H1 (cell line): ENCODE measurements at regions not wholly inside any gene's neighbourhood (a gene's known extent, or its start where the extent isn't known, plus 50 kb on each side); places are given as distances from the start of the nearest gene placed in this dataset.

ENCODE experiments used
- CTCF ChIA-PET: fragments of 300-600 bp; sonication (Branson Sonifier 250); formaldehyde crosslinking; loops from one replicate; lab custom pipeline; 2021; ENCODE audit not compliant: partially characterized antibody; lab: Charles Lee
- POLR2A ChIA-PET: fragments of 300-600 bp; sonication (Branson Sonifier 250); formaldehyde crosslinking; loops from one replicate; lab custom pipeline; 2021; ENCODE audit warnings: inconsistent platforms; ENCODE audit not compliant: partially characterized antibody; lab: Charles Lee
- DNase-seq, 2 experiments: peaks; one replicate each; pipeline versions ENCODE4 v3.0.0 to v3.0.0-alpha.2; 2010 to 2022; ENCODE audit warnings: low spot score in 2 of 2, low read depth in 1 of 2, mixed read lengths in 1 of 2
- FAIRE-seq: peaks from 2 replicates; lab custom pipeline; 2011; peaks lifted over from hg19 to GRCh38; lab: Jason Lieb, UNC
- H2AFZ ChIP-seq: 2 replicates; pipeline ENCODE4 v1.8.1; 2012; ENCODE audit warnings: low read length, inconsistent platforms
- H2AK5ac ChIP-seq: 2 replicates; pipeline ENCODE4 v1.6.1; 2013; ENCODE audit warnings: low read depth, low read length
- H2BK120ac ChIP-seq: replicated peaks from 2 replicates; pipeline ENCODE3; 2013; ENCODE audit warnings: low read depth, low read length, inconsistent platforms
- H2BK12ac ChIP-seq: 2 replicates; pipeline ENCODE4 v1.6.1; 2013; ENCODE audit warnings: low read depth, low read length
- H2BK15ac ChIP-seq: 2 replicates; pipeline ENCODE4 v1.6.1; 2013; ENCODE audit warnings: low read length
- H2BK20ac ChIP-seq: 2 replicates; pipeline ENCODE4 v1.6.1; 2013; ENCODE audit warnings: low read length
- H2BK5ac ChIP-seq: 2 replicates; pipeline ENCODE4 v1.6.1; 2013; ENCODE audit warnings: low read depth, low read length
- H3K14ac ChIP-seq: 2 replicates; pipeline ENCODE4 v1.6.1; 2013; ENCODE audit warnings: inconsistent platforms; ENCODE audit not compliant: insufficient read length
- H3K18ac ChIP-seq: 2 replicates; pipeline ENCODE4 v1.6.1; 2013; ENCODE audit warnings: low read length; ENCODE audit errors: extremely low read depth
- H3K23ac ChIP-seq: 2 replicates; pipeline ENCODE4 v1.6.1; 2013; ENCODE audit warnings: inconsistent platforms; ENCODE audit not compliant: insufficient read length
- H3K23me2 ChIP-seq: 2 replicates; pipeline ENCODE4 v1.6.1; 2013; ENCODE audit warnings: low read depth, low read length
- H3K27ac ChIP-seq: 2 replicates; pipeline ENCODE4 v1.6.1; 2011; ENCODE audit warnings: low read depth, low read length, inconsistent platforms
- H3K27me3 ChIP-seq, 4 experiments: replicated peaks in 1 of 4; 1 replicate in 1 of 4; 2 replicates in 3 of 4; pipeline versions ENCODE4 v1.6.1 to v1.8.1; 2011 to 2013; ENCODE audit warnings: low read length in 3 of 4, mild to moderate bottlenecking in 3 of 4, inconsistent platforms in 2 of 4, mixed read lengths in 2 of 4, moderate library complexity in 1 of 4; ENCODE audit not compliant: control insufficient read depth in 3 of 4, insufficient read depth in 3 of 4; ENCODE audit errors: extremely low read depth in 1 of 4
- H3K36me3 ChIP-seq, 4 experiments: 2 replicates each; pipeline versions ENCODE4 v1.6.1 to v1.8.1; 2011 to 2013; ENCODE audit warnings: mild to moderate bottlenecking in 4 of 4, low read length in 3 of 4, moderate library complexity in 2 of 4, control low read depth in 1 of 4, inconsistent platforms in 1 of 4; ENCODE audit not compliant: insufficient read depth in 4 of 4, control insufficient read depth in 2 of 4
- H3K4ac ChIP-seq: replicated peaks from 2 replicates; pipeline ENCODE3; 2013; ENCODE audit warnings: low read length, low read depth, mixed read lengths, inconsistent platforms; ENCODE audit not compliant: insufficient read length
- H3K4me1 ChIP-seq, 4 experiments: replicated peaks in 1 of 4; 1 replicate in 1 of 4; 2 replicates in 3 of 4; pipeline versions ENCODE4 v1.6.1 to v1.8.1; 2011 to 2013; ENCODE audit warnings: low read length in 3 of 4, inconsistent platforms in 2 of 4, mixed read lengths in 1 of 4; ENCODE audit not compliant: insufficient read depth in 4 of 4, control insufficient read depth in 3 of 4
- H3K4me2 ChIP-seq, 2 experiments: 2 replicates each; pipeline versions ENCODE4 v1.6.1 to v1.8.1; 2011 to 2013; ENCODE audit warnings: low read depth in 2 of 2, low read length in 2 of 2, control low read depth in 1 of 2, inconsistent platforms in 1 of 2, mild to moderate bottlenecking in 1 of 2; ENCODE audit not compliant: insufficient read depth in 1 of 2
- H3K4me3 ChIP-seq, 4 experiments: fragments of 200-600, 300-600 bp in 1 of 4; sonication (generic), shearing (Covaris generic), sonication (Bioruptor Twin) in 1 of 4; 2 replicates each; pipeline versions ENCODE4 v1.5.1 to v1.8.1; 2011 to 2016; ENCODE audit warnings: low read length in 4 of 4, low read depth in 3 of 4, control low read depth in 2 of 4, inconsistent platforms in 2 of 4, mild to moderate bottlenecking in 2 of 4, mixed read lengths in 1 of 4, moderate library complexity in 1 of 4; ENCODE audit not compliant: insufficient read depth in 2 of 4; ENCODE audit errors: extremely low read depth in 1 of 4
- H3K56ac ChIP-seq: replicated peaks from 2 replicates; pipeline ENCODE3; 2013; ENCODE audit warnings: low read depth, mild to moderate bottlenecking, mixed read lengths, low read length, inconsistent platforms; ENCODE audit not compliant: insufficient read length
- H3K79me1 ChIP-seq: 2 replicates; pipeline ENCODE4 v1.6.1; 2013; ENCODE audit warnings: low read depth, low read length, control low read depth
- H3K79me2 ChIP-seq, 2 experiments: 2 replicates each; pipeline versions ENCODE4 v1.6.1 to v1.8.1; 2012 to 2013; ENCODE audit warnings: low read length in 2 of 2, mild to moderate bottlenecking in 2 of 2, inconsistent platforms in 1 of 2; ENCODE audit not compliant: insufficient read depth in 2 of 2, control insufficient read depth in 1 of 2
- H3K9ac ChIP-seq, 4 experiments: replicated peaks in 1 of 4; 1 replicate in 1 of 4; 2 replicates in 3 of 4; pipeline versions ENCODE4 v1.6.1 to v1.8.1; 2011 to 2013; ENCODE audit warnings: low read depth in 3 of 4, low read length in 3 of 4, control low read depth in 2 of 4, mild to moderate bottlenecking in 2 of 4, moderate library complexity in 2 of 4, inconsistent platforms in 1 of 4; ENCODE audit errors: extremely low read depth in 1 of 4
- H3K9me3 ChIP-seq, 2 experiments: 2 replicates each; pipeline versions ENCODE4 v1.6.1 to v1.8.1; 2012 to 2013; ENCODE audit warnings: mild to moderate bottlenecking in 2 of 2, moderate library complexity in 2 of 2, control low read depth in 1 of 2, inconsistent platforms in 1 of 2, low read depth in 1 of 2, low read length in 1 of 2, mixed read lengths in 1 of 2; ENCODE audit not compliant: insufficient read depth in 2 of 2
- H4K20me1 ChIP-seq, 2 experiments: replicated peaks in 1 of 2; 2 replicates each; pipeline versions ENCODE3 to v1.8.1; 2011 to 2013; ENCODE audit warnings: inconsistent platforms in 2 of 2, low read length in 2 of 2, mild to moderate bottlenecking in 1 of 2; ENCODE audit not compliant: insufficient read depth in 2 of 2, control insufficient read depth in 1 of 2
- H4K5ac ChIP-seq: 2 replicates; pipeline ENCODE4 v1.6.1; 2013; ENCODE audit warnings: low read length, low read depth, mixed read lengths, inconsistent platforms; ENCODE audit not compliant: insufficient read length
- H4K8ac ChIP-seq: 2 replicates; pipeline ENCODE4 v1.8.0; 2013; ENCODE audit warnings: mild to moderate bottlenecking, moderate library complexity, low read length, inconsistent platforms; ENCODE audit not compliant: insufficient read depth; ENCODE audit errors: extremely low read depth
- H4K91ac ChIP-seq: replicated peaks from 2 replicates; pipeline ENCODE3; 2013; ENCODE audit warnings: low read length, mixed read lengths, inconsistent platforms; ENCODE audit not compliant: insufficient read length
- CTCF ChIP-seq, 3 experiments: IDR thresholded peaks; 1 replicate in 2 of 3; 2 replicates in 1 of 3; pipeline versions ENCODE4 v1.5.1 to v1.6.1; 2011; ENCODE audit warnings: low read length in 3 of 3, mild to moderate bottlenecking in 3 of 3, inconsistent platforms in 2 of 3, low read depth in 1 of 3, moderate library complexity in 1 of 3; ENCODE audit not compliant: insufficient read depth in 1 of 3; ENCODE audit errors: control extremely low read depth in 1 of 3
- GABPA ChIP-seq: IDR thresholded peaks from 2 replicates; pipeline ENCODE4 v1.6.1; 2011; ENCODE audit warnings: mild to moderate bottlenecking, low read length, moderate library complexity, borderline replicate concordance; ENCODE audit not compliant: insufficient read depth
- RAD21 ChIP-seq, 2 experiments: IDR thresholded peaks in 1 of 2; conservative IDR thresholded peaks in 1 of 2; 2 replicates each; pipeline ENCODE4 v1.6.1; 2011; ENCODE audit warnings: low read depth in 2 of 2, low read length in 2 of 2, improper control_type of control experiment in 1 of 2, inconsistent platforms in 1 of 2, mild to moderate bottlenecking in 1 of 2, moderate library complexity in 1 of 2
- RXRA ChIP-seq: IDR thresholded peaks from 2 replicates; pipeline ENCODE4 v1.6.1; 2011; ENCODE audit warnings: low read depth, mild to moderate bottlenecking, low read length, moderate library complexity; ENCODE audit not compliant: insufficient read depth
- SIN3A ChIP-seq, 2 experiments: IDR thresholded peaks in 1 of 2; conservative IDR thresholded peaks in 1 of 2; 2 replicates each; pipeline ENCODE4 v1.6.1; 2011 to 2012; ENCODE audit warnings: low read length in 2 of 2, improper control_type of control experiment in 1 of 2, low read depth in 1 of 2, mild to moderate bottlenecking in 1 of 2
- TCF12 ChIP-seq: IDR thresholded peaks from 2 replicates; pipeline ENCODE4 v1.6.1; 2011; ENCODE audit warnings: low read depth, mild to moderate bottlenecking, low read length
- WGBS, 2 experiments: shearing (Covaris generic) in 1 of 2; methylation state at CpG; one replicate each; pipeline versions ENCODE4 v1.1.6 to v1.1.7; 2013 to 2015; ENCODE audit warnings: low lambda C conversion rate in 2 of 2, mixed read lengths in 2 of 2, inconsistent platforms in 1 of 2, low coverage in 1 of 2, missing lambda C conversion rate in 1 of 2; ENCODE audit not compliant: insufficient replicate concordance in 2 of 2, insufficient coverage in 1 of 2, insufficient read length in 1 of 2; ENCODE audit errors: extremely low coverage in 1 of 2, missing lambda C conversion rate in 1 of 2; 5-methylcytosine and 5-hydroxymethylcytosine counted together

- H3K4me2 ChIP-seq = no peak overlapping the region; a peak in 1 of 4 replicates
- TF ChIP-seq RXRA (no peak), SIN3A (conservative IDR thresholded peaks at IDR 0.05 in 1 of 2, IDR thresholded peaks at IDR 0.05 in 1 of 2; ENCODE audit: low read depth in 1 of 2, low read length in 2 of 2) (0 out of 4 replicates have a peak, but pooled peaks of 1 of the 2 experiments have one; percentile 50), TCF12 (0 out of 2 replicates have a peak, but pooled peaks have one; percentile 39), GABPA (peak; percentile 62; the same call in 1 of the 2 replicates), CTCF (IDR thresholded peaks at IDR 0.05; ENCODE audit: control extremely low read depth in 1 of 3, insufficient read depth in 1 of 3, low read depth in 1 of 3, low read length in 3 of 3) (peak in 2 of 3 experiments; percentile 85 to 88; a peak in 3 of 4 replicates), RAD21 (IDR thresholded peaks at IDR 0.05 in 1 of 2, conservative IDR thresholded peaks at IDR 0.05 in 1 of 2; ENCODE audit: low read depth in 2 of 2, low read length in 2 of 2) (peak; percentile 64 to 69)
These were observed 72.8 kb upstream of the TAF1B start for GRCh38 chr2:9770308-9771100.

More at GRCh38 chr2:9770308-9771100, 72.8 kb upstream of the TAF1B start:
- H2AK5ac ChIP-seq = peak overlapping the region; percentile 94; the same call in 1 of the 2 replicates
- ChIA-PET CTCF (interaction anchor here (0.5 to 6.9 kb wide), 54 partner anchors 8 to 587 kb away, joined by 3 to 103 read pairs (median 6); partner anchors contain the start of gene ADAM17), POLR2A (interaction anchor here (0.6 to 1.9 kb wide), 5 partner anchors 12 to 1406 kb away, joined by 3 to 7 read pairs (median 3); partner anchors contain the start of gene YWHAQ)
- H2BK15ac ChIP-seq = 0 out of 2 replicates have a peak overlapping the region, but pooled peaks have one; percentile 97
- peaks cover 0 to 2% (median under 1%) of the 10 kb centered on the region in 4 experiments; a peak in 1 of 7 replicates for H3K27me3 ChIP-seq
- 61% methylated on average over 23 of the region's 27 CpGs; no CpG with 5 or more reads in 1 of the 2 experiments for WGBS, 2 experiments
- no peaks in the 10 kb centered on the region for H3K36me3 ChIP-seq
- no peak overlapping the region for H4K91ac ChIP-seq
- no peak overlapping the region for H2BK120ac ChIP-seq
- DNase-seq (peak; percentile 68 to 81), FAIRE-seq (peak; percentile 80)
- H3K23me2 ChIP-seq = no peaks in the 10 kb centered on the region
- no peaks in the 10 kb centered on the region for H3K79me1 ChIP-seq
- no peak overlapping the region for H2BK20ac ChIP-seq
- H3K79me2 ChIP-seq = no peaks in the 10 kb centered on the region
- peak overlapping the region; percentile 48; the same call in 1 of the 2 replicates for H3K18ac ChIP-seq
- H2BK5ac ChIP-seq = peak overlapping the region; percentile 75; the same call in 1 of the 2 replicates
- no peak overlapping the region for H4K5ac ChIP-seq
- no peak overlapping the region for H3K4ac ChIP-seq
- peak overlapping the region; percentile 90; the same call in 1 of the 2 replicates for H2BK12ac ChIP-seq
- H3K14ac ChIP-seq = no peak overlapping the region
- H3K27ac ChIP-seq = no peak overlapping the region; the same call in 1 of the 2 replicates
- peak overlapping the region; percentile 11 for H2AFZ ChIP-seq
- no peak overlapping the region for H4K8ac ChIP-seq
- H3K4me3 ChIP-seq = no peak overlapping the region
- no peak overlapping the region for H3K23ac ChIP-seq
- H4K20me1 ChIP-seq = peaks cover 0 to 1% of the 10 kb centered on the region in 2 experiments
- H3K9ac ChIP-seq = no peak overlapping the region
- no peaks in the 10 kb centered on the region for H3K9me3 ChIP-seq
- no peak overlapping the region for H3K56ac ChIP-seq
- peaks cover 0 to 29% (median 22%) of the 10 kb centered on the region in 4 experiments; a peak in 6 of 7 replicates for H3K4me1 ChIP-seq
